Vagina (tissue), 2 donors: ENCODE measurements at regions not wholly inside any gene's neighbourhood (a gene's known extent, or its start where the extent isn't known, plus 50 kb on each side); places are given as distances from the start of the nearest gene placed in this dataset.

Experiments used
- DNase-seq, 2 donors: peaks; one replicate each; pipeline ENCODE4 v3.0.0-alpha.2; 2017; ENCODE audit errors: extremely low spot score in 2 of 2
- H3K27ac ChIP-seq: fragments of 200-600 bp; sonication (generic); one replicate; pipeline ENCODE4 v1.5.1; 2019
- H3K27me3 ChIP-seq: fragments of 200-600 bp; sonication (generic); one replicate; pipeline ENCODE4 v1.5.1; 2019
- H3K36me3 ChIP-seq, 2 donors: fragments of 200-600 bp; sonication (generic); one replicate each; pipeline ENCODE4 v1.5.1; 2017 to 2019
- H3K4me1 ChIP-seq: fragments of 200-600 bp; sonication (generic); one replicate; pipeline ENCODE4 v1.5.1; 2019
- H3K4me3 ChIP-seq, 2 donors: fragments of 200-600 bp; sonication (generic); 1 replicate in 1 of 2; 2 replicates in 1 of 2; pipeline ENCODE4 v1.5.1; 2016 to 2019
- H3K9me3 ChIP-seq: fragments of 200-600 bp; sonication (generic); one replicate; pipeline ENCODE4 v1.5.1; 2019
- POLR2A ChIP-seq, 2 donors: fragments of 450-650 bp; IDR thresholded peaks; one replicate each; pipeline ENCODE4 v1.6.1; 2017; ENCODE audit warnings: antibody characterized with exemption in 2 of 2, mild to moderate bottlenecking in 2 of 2, moderate library complexity in 2 of 2
- POLR2AphosphoS5 ChIP-seq, 2 donors: sonication (generic); formaldehyde crosslinking; IDR thresholded peaks; one replicate each; pipeline ENCODE4 v1.9.0; 2017; ENCODE audit warnings: antibody characterized with exemption in 2 of 2, mild to moderate bottlenecking in 2 of 2, low read depth in 1 of 2; ENCODE audit not compliant: insufficient read depth in 1 of 2
- intact Hi-C: fragments of 100-400 bp; cut with DNase I; formaldehyde crosslinking; loops from one replicate; pipeline ENCODE4 v1.15.1; 2023
- TF ChIP-seq, protein P1 (sequence below), 3 experiments: fragments of 450-650 bp in 2 of 3; fragments of 200-600 bp in 1 of 3; sonication (generic) in 1 of 3; IDR thresholded peaks; one replicate each; pipeline ENCODE4 v1.5.1; 2017 to 2019; ENCODE audit warnings: antibody characterized with exemption in 3 of 3, mild to moderate bottlenecking in 2 of 3, moderate library complexity in 2 of 3

DNA sequence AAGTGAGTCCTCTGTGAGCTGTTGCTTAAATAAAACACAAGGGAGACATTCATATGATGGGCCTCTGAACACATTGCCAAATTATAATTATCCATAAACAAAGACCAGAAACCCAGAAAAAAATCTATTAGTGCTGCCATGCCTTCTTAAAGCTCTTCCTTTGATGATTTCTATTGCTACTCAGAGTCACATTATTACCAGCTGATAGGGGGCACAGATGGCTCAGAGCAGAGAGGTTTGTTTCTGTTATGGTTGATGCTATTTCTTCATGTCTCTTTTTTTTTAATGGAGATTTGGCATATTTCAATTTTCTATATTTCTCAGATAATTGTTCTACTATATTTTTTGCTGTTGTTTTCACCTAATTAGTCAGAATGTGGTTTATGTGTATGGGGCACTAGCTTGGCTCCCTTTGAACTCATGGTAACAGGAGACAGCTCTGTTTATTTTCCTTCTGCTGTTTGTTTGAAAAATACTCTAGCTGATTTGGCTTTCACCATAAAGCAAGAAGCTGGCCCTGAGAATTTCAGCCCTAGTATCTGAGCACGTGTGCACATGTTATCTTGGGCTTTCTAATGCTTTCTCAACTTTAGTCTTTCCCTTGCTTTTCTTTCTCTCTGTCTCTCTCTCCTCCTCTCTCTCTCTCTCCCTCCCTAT is 568.8 kb downstream of the PPARGC1A start:
- TF ChIP-seq, protein P1, sequence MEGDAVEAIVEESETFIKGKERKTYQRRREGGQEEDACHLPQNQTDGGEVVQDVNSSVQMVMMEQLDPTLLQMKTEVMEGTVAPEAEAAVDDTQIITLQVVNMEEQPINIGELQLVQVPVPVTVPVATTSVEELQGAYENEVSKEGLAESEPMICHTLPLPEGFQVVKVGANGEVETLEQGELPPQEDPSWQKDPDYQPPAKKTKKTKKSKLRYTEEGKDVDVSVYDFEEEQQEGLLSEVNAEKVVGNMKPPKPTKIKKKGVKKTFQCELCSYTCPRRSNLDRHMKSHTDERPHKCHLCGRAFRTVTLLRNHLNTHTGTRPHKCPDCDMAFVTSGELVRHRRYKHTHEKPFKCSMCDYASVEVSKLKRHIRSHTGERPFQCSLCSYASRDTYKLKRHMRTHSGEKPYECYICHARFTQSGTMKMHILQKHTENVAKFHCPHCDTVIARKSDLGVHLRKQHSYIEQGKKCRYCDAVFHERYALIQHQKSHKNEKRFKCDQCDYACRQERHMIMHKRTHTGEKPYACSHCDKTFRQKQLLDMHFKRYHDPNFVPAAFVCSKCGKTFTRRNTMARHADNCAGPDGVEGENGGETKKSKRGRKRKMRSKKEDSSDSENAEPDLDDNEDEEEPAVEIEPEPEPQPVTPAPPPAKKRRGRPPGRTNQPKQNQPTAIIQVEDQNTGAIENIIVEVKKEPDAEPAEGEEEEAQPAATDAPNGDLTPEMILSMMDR (IDR thresholded peaks at IDR 0.05) = no peak
- TF ChIP-seq POLR2AphosphoS5 (IDR thresholded peaks at IDR 0.05; ENCODE audit: insufficient read depth in 1 of 2, low read depth in 1 of 2) = no peak
- TF ChIP-seq POLR2A (IDR thresholded peaks at IDR 0.05) = no peak

DNA sequence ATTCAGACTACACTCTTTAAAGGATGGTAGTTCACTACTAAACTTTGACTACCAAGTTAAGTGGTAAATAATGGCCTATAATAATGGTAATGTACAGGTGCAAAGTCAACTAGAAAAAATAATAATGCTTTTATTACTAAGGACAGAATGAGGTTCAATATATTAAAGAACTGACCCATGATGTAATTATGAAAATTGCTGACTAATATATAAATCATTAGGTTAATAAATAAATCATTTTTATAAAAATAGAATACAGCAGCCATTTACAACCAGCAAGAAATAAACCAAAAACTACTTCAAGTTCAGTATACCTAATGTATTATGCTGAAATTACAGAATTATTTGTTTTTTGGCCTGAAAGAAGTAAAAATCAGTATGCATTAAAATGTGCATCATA is 577.2 kb downstream of the PPARGC1A start:
- Histone ChIP-seq H3K9me3 (no peaks in the 10 kb centered on the region), H3K27me3 (no peaks in the 10 kb centered on the region), H3K27ac (no peak overlapping the region), H3K36me3 (no peaks in the 10 kb centered on the region), H3K4me1 (no peaks in the 10 kb centered on the region), H3K4me3 (no peak overlapping the region)
- TF ChIP-seq POLR2A (IDR thresholded peaks at IDR 0.05) = no peak
- no peak for TF ChIP-seq POLR2AphosphoS5 (IDR thresholded peaks at IDR 0.05; ENCODE audit: insufficient read depth in 1 of 2, low read depth in 1 of 2)
- DNase-seq = no peak
- intact Hi-C loops = no loop called here

More for the DNA sequence above, 568.8 kb downstream of the PPARGC1A start:
- Histone ChIP-seq H3K4me1 (no peaks in the 10 kb centered on the region), H3K27ac (no peak overlapping the region), H3K27me3 (no peaks in the 10 kb centered on the region), H3K9me3 (no peaks in the 10 kb centered on the region), H3K4me3 (no peak overlapping the region), H3K36me3 (no peaks in the 10 kb centered on the region)
- intact Hi-C loops = no loop called here
- no peak for DNase-seq

DNA sequence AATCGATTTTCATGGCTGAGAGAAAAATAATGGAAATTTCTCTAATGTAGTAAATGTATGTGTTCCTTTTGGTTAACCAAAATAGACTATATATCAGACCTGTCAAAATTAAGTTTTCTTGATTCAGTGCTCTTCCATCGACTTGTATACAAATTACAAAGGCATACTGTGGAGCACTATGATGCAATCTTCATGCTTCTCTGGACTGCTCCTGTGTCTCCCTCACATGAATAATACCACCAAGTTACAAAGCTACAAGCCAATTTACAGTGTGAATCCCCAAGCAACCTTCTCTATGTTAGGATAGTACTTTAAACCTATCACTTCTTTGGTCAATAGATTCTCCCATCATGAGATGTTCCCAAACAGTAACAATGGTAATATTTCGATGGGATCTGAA is 577.9 kb downstream of the PPARGC1A start:
- Histone ChIP-seq H3K4me3 (no peak overlapping the region), H3K4me1 (no peaks in the 10 kb centered on the region), H3K27me3 (no peaks in the 10 kb centered on the region), H3K27ac (no peak overlapping the region), H3K9me3 (no peaks in the 10 kb centered on the region), H3K36me3 (no peaks in the 10 kb centered on the region)
- no peak for DNase-seq
- TF ChIP-seq POLR2AphosphoS5 (IDR thresholded peaks at IDR 0.05; ENCODE audit: insufficient read depth in 1 of 2, low read depth in 1 of 2) = no peak
- TF ChIP-seq, protein P1 (IDR thresholded peaks at IDR 0.05) = no peak
- TF ChIP-seq POLR2A (IDR thresholded peaks at IDR 0.05) = no peak
- intact Hi-C loops = no loop called here

DNA sequence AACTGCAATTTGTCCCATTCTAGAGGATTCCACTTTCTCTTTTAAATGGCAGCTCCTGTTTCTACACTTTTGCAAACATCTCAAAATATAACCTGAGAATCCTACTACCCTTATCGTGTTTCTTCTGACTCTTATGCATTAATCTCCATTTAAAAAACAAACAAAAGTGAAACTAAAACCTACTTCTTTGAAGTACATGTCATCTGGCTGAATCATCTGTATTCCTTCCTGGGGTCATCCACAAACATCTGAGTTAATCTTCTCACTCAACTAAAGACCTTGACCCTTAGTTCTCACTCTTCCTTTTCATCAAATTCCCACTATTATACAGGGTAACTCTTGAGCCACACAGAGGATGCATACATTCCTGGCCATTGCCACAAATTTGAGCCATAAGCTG is 584.8 kb downstream of the PPARGC1A start:
- no peaks in the 10 kb centered on the region for H3K27me3 ChIP-seq
- no peak overlapping the region for H3K4me3 ChIP-seq

DNA sequence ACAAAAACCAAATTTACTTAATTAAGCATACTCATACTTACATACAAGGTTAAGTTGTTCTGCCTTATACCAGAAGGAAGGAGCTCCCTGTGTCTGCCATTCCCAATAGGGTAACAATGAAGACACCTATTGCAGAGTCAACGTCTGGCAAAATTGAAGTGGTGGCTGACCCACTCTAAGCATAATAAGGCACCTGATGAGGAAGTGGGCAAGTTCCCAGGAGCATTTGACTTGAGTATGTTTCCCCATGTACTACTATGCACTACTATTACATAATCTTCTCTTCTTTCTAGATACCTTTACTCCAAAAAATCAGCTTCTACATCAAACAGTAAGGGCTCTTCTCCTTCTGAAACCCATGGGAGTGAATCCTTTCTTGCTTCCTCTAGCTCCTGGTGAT is 591.5 kb downstream of the PPARGC1A start:
- intact Hi-C loops = no loop called here
- no peak for DNase-seq
- Histone ChIP-seq H3K4me3 (no peak overlapping the region), H3K27ac (no peak overlapping the region), H3K36me3 (no peaks in the 10 kb centered on the region), H3K4me1 (no peaks in the 10 kb centered on the region), H3K27me3 (no peaks in the 10 kb centered on the region), H3K9me3 (no peaks in the 10 kb centered on the region)
- TF ChIP-seq, protein P1 (IDR thresholded peaks at IDR 0.05) = no peak
- TF ChIP-seq POLR2AphosphoS5 (IDR thresholded peaks at IDR 0.05; ENCODE audit: insufficient read depth in 1 of 2, low read depth in 1 of 2) (no peak), POLR2A (IDR thresholded peaks at IDR 0.05) (no peak)

More for the DNA sequence above, 584.8 kb downstream of the PPARGC1A start:
- intact Hi-C loops = no loop called here
- no peaks in the 10 kb centered on the region for H3K36me3 ChIP-seq
- TF ChIP-seq POLR2AphosphoS5 (IDR thresholded peaks at IDR 0.05; ENCODE audit: insufficient read depth in 1 of 2, low read depth in 1 of 2) = no peak
- DNase-seq = no peak
- H3K27ac ChIP-seq = no peak overlapping the region
- H3K4me1 ChIP-seq = no peaks in the 10 kb centered on the region
- no peaks in the 10 kb centered on the region for H3K9me3 ChIP-seq

DNA sequence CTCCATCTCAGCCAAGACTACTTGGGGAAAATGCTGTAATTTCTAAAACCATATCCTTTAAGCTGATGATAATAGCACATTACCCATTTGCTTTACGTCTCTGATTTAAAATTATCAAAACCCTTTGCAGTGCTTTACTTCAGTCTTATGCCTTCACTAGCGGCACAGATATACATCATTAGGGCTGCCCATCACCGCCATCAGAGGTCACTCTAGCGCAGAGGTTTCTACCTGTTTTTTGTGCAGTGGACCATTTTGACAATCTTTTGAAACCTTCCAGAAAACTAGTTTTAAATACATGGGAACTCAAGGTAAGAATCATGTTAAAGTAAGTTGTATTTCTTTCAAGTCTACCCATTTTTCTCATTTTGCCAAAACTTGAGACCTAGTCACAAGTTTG is 592.5 kb downstream of the PPARGC1A start:
- Histone ChIP-seq H3K36me3 (no peaks in the 10 kb centered on the region), H3K9me3 (no peaks in the 10 kb centered on the region), H3K27ac (no peak overlapping the region), H3K4me3 (no peak overlapping the region), H3K27me3 (no peaks in the 10 kb centered on the region), H3K4me1 (no peaks in the 10 kb centered on the region)
- no peak for TF ChIP-seq POLR2A (IDR thresholded peaks at IDR 0.05)
- no peak for TF ChIP-seq POLR2AphosphoS5 (IDR thresholded peaks at IDR 0.05; ENCODE audit: insufficient read depth in 1 of 2, low read depth in 1 of 2)
- TF ChIP-seq, protein P1 (IDR thresholded peaks at IDR 0.05) = no peak
- intact Hi-C loops = no loop called here
- DNase-seq = no peak
